GM12878 (cell line): ENCODE measurements at regions not wholly inside any gene's neighbourhood (a gene's known extent, or its start where the extent isn't known, plus 50 kb on each side); places are given as distances from the start of the nearest gene placed in this dataset.

ENCODE experiments used
- ATAC-seq: fragments of 200-7000 bp; cut with Tn5 transposase; 3 replicates; pipeline ENCODE4 v1.9.1; 2020; ENCODE audit warnings: mild to moderate bottlenecking, moderate library complexity
- BruUV-seq: library from RNA; stranded (reverse); fragments of 400-500 nt; replicated peaks from 2 replicates; lab custom pipeline; 2021; lab: Mats Ljungman, UMichigan
- CTCF ChIA-PET: fragments of 300-600 bp; sonication (Branson Sonifier 250); formaldehyde crosslinking; extraction: SDS; loops from one replicate; lab custom pipeline; 2021; ENCODE audit warnings: inconsistent platforms; lab: Yijun Ruan, JAX
- POLR2A ChIA-PET: fragments of 350-600 bp; formaldehyde crosslinking; extraction: SDS; loops from one replicate; lab custom pipeline; 2021; ENCODE audit warnings: inconsistent platforms; lab: Charles Lee
- RAD21 ChIA-PET: fragments of 300-600 bp; sonication (Branson Sonifier 250); formaldehyde crosslinking; loops from one replicate; lab custom pipeline; 2023; ENCODE audit warnings: antibody characterized with exemption; ENCODE audit not compliant: unreplicated experiment; lab: Charles Lee
- SMC1A ChIA-PET: fragments of 300-600 bp; sonication (Branson Sonifier 250); formaldehyde crosslinking; loops from one replicate; lab custom pipeline; 2023; ENCODE audit not compliant: unreplicated experiment, uncharacterized antibody; lab: Charles Lee
- DNase-seq: peaks from one replicate; pipeline ENCODE4 v3.0.0-alpha.2; 2011; ENCODE audit warnings: low read depth, low spot score
- FAIRE-seq: peaks from 3 replicates; lab custom pipeline; 2011; peaks lifted over from hg19 to GRCh38; lab: Jason Lieb, UNC
- H2AFZ ChIP-seq: 2 replicates; pipeline ENCODE4 v1.6.0; 2011; ENCODE audit warnings: low read depth, low read length, control low read depth; ENCODE audit not compliant: control insufficient read depth
- H3K27ac ChIP-seq: 2 replicates; pipeline ENCODE4 v1.5.1; 2011; ENCODE audit warnings: control low read depth; ENCODE audit not compliant: control insufficient read depth, insufficient read depth
- H3K27me3 ChIP-seq, 2 experiments: replicated peaks in 1 of 2; 2 replicates each; pipeline versions ENCODE4 v1.6.0 to v1.6.1; 2011; ENCODE audit warnings: low read length in 1 of 2; ENCODE audit not compliant: control insufficient read depth in 2 of 2, insufficient read depth in 2 of 2
- H3K36me3 ChIP-seq, 2 experiments: 2 replicates each; pipeline ENCODE4 v1.5.1; 2011; ENCODE audit warnings: low read length in 1 of 2; ENCODE audit not compliant: control insufficient read depth in 2 of 2, insufficient read depth in 2 of 2
- H3K4me1 ChIP-seq: 2 replicates; pipeline ENCODE4 v1.6.1; 2011; ENCODE audit warnings: mild to moderate bottlenecking, low read length, moderate library complexity, mixed read lengths; ENCODE audit not compliant: control insufficient read depth, insufficient read depth
- H3K4me2 ChIP-seq: 2 replicates; pipeline ENCODE4 v1.6.0; 2011; ENCODE audit warnings: control low read depth; ENCODE audit not compliant: control insufficient read depth, insufficient read depth
- H3K4me3 ChIP-seq: fragments of 200-600 bp; sonication (generic); 2 replicates; pipeline ENCODE4 v1.5.1; 2016
- H3K79me2 ChIP-seq: 2 replicates; pipeline ENCODE4 v1.6.0; 2011; ENCODE audit warnings: low read length; ENCODE audit not compliant: control insufficient read depth, insufficient read depth
- H3K9ac ChIP-seq: 2 replicates; pipeline ENCODE4 v1.8.0; 2011; ENCODE audit warnings: low read length, control low read depth, mixed read lengths; ENCODE audit not compliant: control insufficient read depth, insufficient read depth
- H3K9me3 ChIP-seq: replicated peaks from 3 replicates; pipeline ENCODE4 v1.5.1; 2011; ENCODE audit warnings: mild to moderate bottlenecking, low read length; ENCODE audit not compliant: control insufficient read depth, insufficient read depth
- H4K20me1 ChIP-seq: 2 replicates; pipeline ENCODE4 v1.6.0; 2011; ENCODE audit not compliant: control insufficient read depth, insufficient read depth
- EZH2 ChIP-seq: IDR thresholded peaks from 2 replicates; pipeline ENCODE4 v1.6.1; 2012; ENCODE audit warnings: low read depth, mild to moderate bottlenecking, control low read depth, inconsistent platforms, low read length, borderline replicate concordance; ENCODE audit not compliant: control insufficient read depth
- FOXM1 ChIP-seq: IDR thresholded peaks from 2 replicates; pipeline ENCODE4 v1.6.1; 2012; ENCODE audit warnings: low read depth, mild to moderate bottlenecking, inconsistent platforms, low read length, moderate library complexity
- GABPA ChIP-seq: IDR thresholded peaks from 2 replicates; pipeline ENCODE4 v1.6.1; 2014; ENCODE audit warnings: antibody characterized with exemption, low read depth, mild to moderate bottlenecking, inconsistent platforms
- KAT2A ChIP-seq: conservative IDR thresholded peaks from 2 replicates; pipeline ENCODE4 v1.6.1; 2011; ENCODE audit warnings: low read depth, low read length; ENCODE audit not compliant: control insufficient read depth
- NR2C2 ChIP-seq: IDR thresholded peaks from 2 replicates; pipeline ENCODE4 v1.6.1; 2011; ENCODE audit warnings: borderline replicate concordance, low read depth; ENCODE audit not compliant: control insufficient read depth, insufficient read length
- WGBS: methylation state at CpG from one replicate; pipeline ENCODE4 v1.1.6; 2016; ENCODE audit warnings: low lambda C conversion rate; ENCODE audit not compliant: insufficient replicate concordance, insufficient coverage; ENCODE audit errors: missing lambda C conversion rate; 5-methylcytosine and 5-hydroxymethylcytosine counted together
- in situ Hi-C: fragments of 300-500 bp; cut with MboI; formaldehyde crosslinking; loops from 9 replicates; pipeline ENCODE4 v1.14.3; 2018; ENCODE audit warnings: mixed read lengths
- intact Hi-C: fragments of 100-400 bp; cut with micrococcal nuclease; formaldehyde crosslinking; loops from one replicate; pipeline ENCODE4 v1.14.2; 2022; ENCODE audit not compliant: unreplicated experiment
- TF ChIP-seq, protein P1 (sequence below): IDR thresholded peaks from 2 replicates; pipeline ENCODE4 v1.6.1; 2012; ENCODE audit warnings: low read depth, low read length, improper control_type of control experiment
- TF ChIP-seq, protein P2 (sequence below): IDR thresholded peaks from 2 replicates; pipeline ENCODE4 v1.6.1; 2011; ENCODE audit warnings: borderline replicate concordance, low read depth, mild to moderate bottlenecking, moderate library complexity, low read length; ENCODE audit not compliant: insufficient read depth, poor library complexity, severe bottlenecking
- TF ChIP-seq, protein P3 (sequence below): fragments of 450-650 bp; IDR thresholded peaks from 2 replicates; pipeline ENCODE4 v1.6.1; 2016; ENCODE audit warnings: mild to moderate bottlenecking
- TF ChIP-seq, protein P4 (sequence below): fragments of 150-350 bp; IDR thresholded peaks from 2 replicates; pipeline ENCODE4 v1.6.1; 2014; ENCODE audit warnings: mild to moderate bottlenecking, low read depth, low read length
- TF ChIP-seq, protein P5 (sequence below): IDR thresholded peaks from 2 replicates; pipeline ENCODE4 v1.6.1; 2012; ENCODE audit warnings: low read depth, low read length, improper control_type of control experiment

DNA sequence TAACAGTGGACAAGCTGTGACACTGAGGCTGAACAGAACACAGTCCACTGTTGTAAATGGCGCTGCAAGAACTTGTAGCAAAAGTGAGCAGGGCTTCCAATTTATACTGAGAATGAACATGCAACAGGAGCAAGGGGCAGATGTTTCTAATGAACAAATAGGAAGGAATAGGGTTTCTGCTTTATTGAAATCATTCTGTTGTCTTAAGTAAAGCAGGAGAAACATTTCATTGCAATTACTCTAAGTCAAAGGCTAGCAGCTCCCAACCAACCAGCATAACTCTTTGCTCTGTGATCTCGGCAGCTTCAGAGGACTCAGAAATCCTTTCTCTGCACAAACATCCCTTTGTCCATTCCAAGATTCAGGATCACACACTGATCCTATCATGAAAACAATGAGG, 236.2 kb upstream of the PRSS58 start (continued):
- TF ChIP-seq, protein P1, sequence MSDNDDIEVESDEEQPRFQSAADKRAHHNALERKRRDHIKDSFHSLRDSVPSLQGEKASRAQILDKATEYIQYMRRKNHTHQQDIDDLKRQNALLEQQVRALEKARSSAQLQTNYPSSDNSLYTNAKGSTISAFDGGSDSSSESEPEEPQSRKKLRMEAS, result no peak
- TF ChIP-seq FOXM1, result no peak
- TF ChIP-seq, protein P2, sequence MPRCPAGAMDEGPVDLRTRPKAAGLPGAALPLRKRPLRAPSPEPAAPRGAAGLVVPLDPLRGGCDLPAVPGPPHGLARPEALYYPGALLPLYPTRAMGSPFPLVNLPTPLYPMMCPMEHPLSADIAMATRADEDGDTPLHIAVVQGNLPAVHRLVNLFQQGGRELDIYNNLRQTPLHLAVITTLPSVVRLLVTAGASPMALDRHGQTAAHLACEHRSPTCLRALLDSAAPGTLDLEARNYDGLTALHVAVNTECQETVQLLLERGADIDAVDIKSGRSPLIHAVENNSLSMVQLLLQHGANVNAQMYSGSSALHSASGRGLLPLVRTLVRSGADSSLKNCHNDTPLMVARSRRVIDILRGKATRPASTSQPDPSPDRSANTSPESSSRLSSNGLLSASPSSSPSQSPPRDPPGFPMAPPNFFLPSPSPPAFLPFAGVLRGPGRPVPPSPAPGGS, result no peak
- TF ChIP-seq EZH2, result no peak
- no peak for TF ChIP-seq GABPA
- no peak for TF ChIP-seq NR2C2
- TF ChIP-seq, protein P3, sequence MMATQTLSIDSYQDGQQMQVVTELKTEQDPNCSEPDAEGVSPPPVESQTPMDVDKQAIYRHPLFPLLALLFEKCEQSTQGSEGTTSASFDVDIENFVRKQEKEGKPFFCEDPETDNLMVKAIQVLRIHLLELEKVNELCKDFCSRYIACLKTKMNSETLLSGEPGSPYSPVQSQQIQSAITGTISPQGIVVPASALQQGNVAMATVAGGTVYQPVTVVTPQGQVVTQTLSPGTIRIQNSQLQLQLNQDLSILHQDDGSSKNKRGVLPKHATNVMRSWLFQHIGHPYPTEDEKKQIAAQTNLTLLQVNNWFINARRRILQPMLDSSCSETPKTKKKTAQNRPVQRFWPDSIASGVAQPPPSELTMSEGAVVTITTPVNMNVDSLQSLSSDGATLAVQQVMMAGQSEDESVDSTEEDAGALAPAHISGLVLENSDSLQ, result no peak

DNA sequence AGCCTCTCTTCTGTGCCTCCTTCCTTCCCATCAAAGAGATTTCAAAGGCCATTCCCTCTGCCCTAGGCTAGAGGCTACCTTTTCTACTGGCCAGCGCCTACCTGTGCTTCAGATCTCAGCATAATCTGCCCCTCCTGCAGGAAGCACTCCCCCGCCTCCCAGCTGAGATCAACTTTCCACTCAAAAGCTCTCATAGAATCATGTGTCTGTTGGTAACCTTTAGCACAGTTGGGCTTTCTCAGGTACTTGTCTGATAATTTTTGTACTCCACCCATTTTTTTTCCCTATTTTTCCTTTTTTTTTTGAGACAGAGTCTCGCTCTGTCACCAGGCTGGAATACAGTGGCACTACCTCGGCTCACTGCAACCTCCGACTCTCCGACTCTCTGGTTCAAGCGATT, 231.0 kb upstream of the PRSS58 start:
- H3K27ac ChIP-seq, result no peak overlapping the region
- ChIA-PET POLR2A (no interaction called here), CTCF (interaction anchor here (2.0 to 13.2 kb wide), 3 partner anchors 5 to 25 kb away, joined by 10 to 205 read pairs (median 120); no protein-coding TSS in a partner anchor), RAD21 (no interaction called here), SMC1A (interaction anchor here (1.2 kb wide), 1 partner anchor 11 kb away, joined by 3 read pairs; no protein-coding TSS in a partner anchor)
- FAIRE-seq (no peak), ATAC-seq (no peak), DNase-seq (no peak)
- H3K79me2 ChIP-seq, result no peaks in the 10 kb centered on the region
- H2AFZ ChIP-seq, result no peak overlapping the region
- H3K9ac ChIP-seq, result no peak overlapping the region
- in situ Hi-C loops (no loop called here), intact Hi-C loops (no loop called here)
- no TSS peak for BruUV-seq
- 40% methylated on average over 7 of the region's 7 CpGs for WGBS
- no peaks in the 10 kb centered on the region for H3K9me3 ChIP-seq
- H3K27me3 ChIP-seq, result no peaks in the 10 kb centered on the region; a peak in 1 of 4 replicates
- no peaks in the 10 kb centered on the region for H3K36me3 ChIP-seq
- TF ChIP-seq GABPA (no peak), KAT2A (no peak), FOXM1 (no peak)
- TF ChIP-seq, protein P4, sequence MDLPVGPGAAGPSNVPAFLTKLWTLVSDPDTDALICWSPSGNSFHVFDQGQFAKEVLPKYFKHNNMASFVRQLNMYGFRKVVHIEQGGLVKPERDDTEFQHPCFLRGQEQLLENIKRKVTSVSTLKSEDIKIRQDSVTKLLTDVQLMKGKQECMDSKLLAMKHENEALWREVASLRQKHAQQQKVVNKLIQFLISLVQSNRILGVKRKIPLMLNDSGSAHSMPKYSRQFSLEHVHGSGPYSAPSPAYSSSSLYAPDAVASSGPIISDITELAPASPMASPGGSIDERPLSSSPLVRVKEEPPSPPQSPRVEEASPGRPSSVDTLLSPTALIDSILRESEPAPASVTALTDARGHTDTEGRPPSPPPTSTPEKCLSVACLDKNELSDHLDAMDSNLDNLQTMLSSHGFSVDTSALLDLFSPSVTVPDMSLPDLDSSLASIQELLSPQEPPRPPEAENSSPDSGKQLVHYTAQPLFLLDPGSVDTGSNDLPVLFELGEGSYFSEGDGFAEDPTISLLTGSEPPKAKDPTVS, result no peak
- TF ChIP-seq, protein P5, sequence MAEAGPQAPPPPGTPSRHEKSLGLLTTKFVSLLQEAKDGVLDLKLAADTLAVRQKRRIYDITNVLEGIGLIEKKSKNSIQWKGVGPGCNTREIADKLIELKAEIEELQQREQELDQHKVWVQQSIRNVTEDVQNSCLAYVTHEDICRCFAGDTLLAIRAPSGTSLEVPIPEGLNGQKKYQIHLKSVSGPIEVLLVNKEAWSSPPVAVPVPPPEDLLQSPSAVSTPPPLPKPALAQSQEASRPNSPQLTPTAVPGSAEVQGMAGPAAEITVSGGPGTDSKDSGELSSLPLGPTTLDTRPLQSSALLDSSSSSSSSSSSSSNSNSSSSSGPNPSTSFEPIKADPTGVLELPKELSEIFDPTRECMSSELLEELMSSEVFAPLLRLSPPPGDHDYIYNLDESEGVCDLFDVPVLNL, result no peak
- H3K4me2 ChIP-seq, result no peak overlapping the region
- no peaks in the 10 kb centered on the region; the same call in 1 of the 2 replicates for H3K4me1 ChIP-seq
- H3K4me3 ChIP-seq, result no peak overlapping the region
- no peaks in the 10 kb centered on the region for H4K20me1 ChIP-seq
